Left lobe of liver (tissue), 2 donors: ENCODE measurements at regions not wholly inside any gene's neighbourhood (a gene's known extent, or its start where the extent isn't known, plus 50 kb on each side); places are given as distances from the start of the nearest gene placed in this dataset.
A peak's percentile ranks its signal among the peaks of the same experiment; 100 is the strongest.
"Not testable (repeated sequence)": the region's sequence is repeated elsewhere in the genome, so short reads cannot be mapped to it uniquely, and the experiment has no call there.

Source experiments
- ATAC-seq: fragments of 200-7000 bp; cut with Tn5 transposase; one replicate; pipeline ENCODE4 v1.9.1; 2020; ENCODE audit warnings: mild to moderate bottlenecking, moderate library complexity
- DNase-seq: peaks from one replicate; pipeline ENCODE4 v3.0.0-alpha.2; 2020; ENCODE audit warnings: low spot score
- donor health status: DM: no; HTN: no; CAD: no; lungs with moderate emphysema.
- donor health status: DM: no; HTN: yes; CAD: no.

DNA sequence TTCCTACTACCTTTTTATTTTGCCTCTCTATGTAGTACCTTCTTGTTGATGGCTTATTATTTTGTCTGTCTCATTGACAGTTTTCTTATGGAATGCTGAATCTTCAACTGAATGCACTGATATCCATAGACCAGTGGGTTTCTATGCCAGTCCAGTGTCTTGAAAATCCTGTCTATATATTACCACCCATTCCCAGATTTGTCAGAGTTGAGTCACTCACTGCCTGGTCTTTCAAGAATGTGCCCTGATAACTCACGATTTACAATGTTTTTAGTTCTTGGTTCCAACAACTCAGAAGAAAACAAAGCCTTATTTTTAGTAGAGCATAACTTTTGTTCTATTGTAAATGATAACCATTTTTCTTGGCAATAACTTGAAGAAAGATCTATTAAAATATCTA is 606.0 kb upstream of the PITX2 start:
- ATAC-seq (no peak), DNase-seq (no peak)

GRCh38 chr4:111230265-111230664 is 607.4 kb upstream of the PITX2 start:
- ATAC-seq = no peak
- DNase-seq = no peak

DNA sequence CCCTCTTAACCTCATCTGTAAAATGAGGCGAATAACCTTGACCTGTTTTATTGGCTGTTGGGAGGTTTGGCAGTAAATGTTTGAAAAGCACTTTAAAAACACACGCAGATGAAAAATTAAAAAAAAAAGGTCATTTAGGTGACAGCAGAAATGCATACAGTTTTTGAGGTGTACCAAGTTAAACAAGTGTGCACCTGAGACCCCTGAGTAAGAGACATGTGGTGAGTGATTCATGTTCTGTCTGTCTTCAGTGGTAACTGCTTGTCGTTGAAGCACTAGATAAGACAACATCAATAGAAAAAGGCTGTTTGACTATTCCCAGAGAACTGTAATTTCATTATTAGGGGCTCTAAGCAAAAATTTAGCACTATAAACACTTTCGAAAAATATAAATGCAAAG is 608.4 kb upstream of the PITX2 start:
- DNase-seq = no peak
- no peak for ATAC-seq

DNA sequence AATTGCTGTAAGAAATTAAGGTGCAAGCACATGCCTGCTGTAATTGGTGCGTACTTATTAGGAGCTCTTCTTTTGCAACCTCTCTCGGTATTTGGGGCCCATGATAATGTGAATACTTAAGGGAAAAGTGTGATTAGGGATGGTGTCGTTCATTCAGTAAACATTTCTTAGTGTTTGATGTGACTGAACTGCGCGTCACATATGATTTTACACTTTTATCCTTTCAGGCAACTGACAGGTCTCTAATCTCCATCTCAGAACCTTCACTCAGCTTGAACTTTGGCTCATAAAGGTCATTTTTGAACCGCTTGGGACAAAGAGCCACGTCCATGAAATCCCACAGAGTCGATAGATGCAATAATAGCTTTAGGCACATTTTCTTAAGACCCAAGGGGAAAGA is 612.1 kb upstream of the PITX2 start:
- DNase-seq = no peak

DNA sequence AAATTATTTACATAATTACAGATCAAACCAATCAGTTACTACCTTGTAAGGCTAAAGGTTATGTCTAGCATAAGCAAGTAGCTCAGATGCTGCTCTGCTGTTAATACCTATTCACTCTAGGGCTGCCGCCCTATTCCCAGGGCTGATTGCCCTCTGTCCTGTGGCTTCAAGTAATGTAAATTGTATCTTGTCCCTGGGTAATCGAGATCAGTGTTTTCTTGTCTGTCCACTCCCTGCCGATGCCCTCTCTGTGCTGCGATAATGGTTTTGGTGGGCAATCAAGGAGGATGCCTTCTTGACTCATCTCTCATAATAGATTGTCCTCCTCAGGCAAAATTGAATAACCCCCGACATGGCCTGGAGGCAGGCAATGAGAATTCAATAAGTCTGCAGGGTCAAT is 641.0 kb upstream of the PITX2 start:
- no peak for DNase-seq
- ATAC-seq = no peak

More for the DNA sequence above, 612.1 kb upstream of the PITX2 start:
- no peak for ATAC-seq

DNA sequence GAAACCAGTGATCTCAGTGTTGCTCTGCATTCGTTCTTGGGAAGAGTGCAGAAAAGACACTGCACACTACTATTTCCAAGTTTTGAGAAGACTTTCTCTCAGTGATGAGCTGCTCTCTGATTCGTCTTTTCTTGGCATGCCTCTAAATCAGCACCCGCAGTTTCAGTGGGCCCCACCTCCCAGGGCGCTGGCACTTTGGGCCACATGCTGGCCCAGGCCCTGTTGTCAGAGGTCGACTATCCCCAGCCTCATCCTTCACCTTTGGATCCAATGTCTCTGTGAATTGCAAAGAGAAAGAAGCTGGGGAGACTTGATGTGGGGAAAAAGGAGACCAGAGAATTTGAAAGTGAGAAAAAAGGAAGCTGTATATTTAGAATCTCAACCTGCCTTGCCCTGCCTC is 644.1 kb upstream of the PITX2 start:
- DNase-seq = no peak
- ATAC-seq = no peak

DNA sequence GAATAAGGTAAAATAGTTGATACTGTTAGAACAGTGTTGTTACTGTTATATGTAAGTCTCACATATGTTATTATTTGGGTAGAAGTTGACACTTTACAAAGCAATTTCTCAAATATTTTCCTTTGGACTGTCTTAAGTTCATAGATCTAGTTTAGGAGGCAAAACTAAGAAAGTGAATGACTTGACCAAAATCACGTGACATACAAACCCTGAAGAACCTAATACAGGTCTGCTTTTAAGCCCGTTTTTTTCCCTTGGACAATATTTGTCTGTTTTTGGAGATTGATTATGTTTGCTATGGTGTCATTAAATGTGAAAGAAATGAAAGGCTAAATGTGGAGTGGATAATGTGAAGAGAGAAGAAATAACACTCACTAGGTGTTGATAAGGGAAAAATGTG is 644.9 kb upstream of the PITX2 start:
- DNase-seq = no peak
- ATAC-seq = no peak

DNA sequence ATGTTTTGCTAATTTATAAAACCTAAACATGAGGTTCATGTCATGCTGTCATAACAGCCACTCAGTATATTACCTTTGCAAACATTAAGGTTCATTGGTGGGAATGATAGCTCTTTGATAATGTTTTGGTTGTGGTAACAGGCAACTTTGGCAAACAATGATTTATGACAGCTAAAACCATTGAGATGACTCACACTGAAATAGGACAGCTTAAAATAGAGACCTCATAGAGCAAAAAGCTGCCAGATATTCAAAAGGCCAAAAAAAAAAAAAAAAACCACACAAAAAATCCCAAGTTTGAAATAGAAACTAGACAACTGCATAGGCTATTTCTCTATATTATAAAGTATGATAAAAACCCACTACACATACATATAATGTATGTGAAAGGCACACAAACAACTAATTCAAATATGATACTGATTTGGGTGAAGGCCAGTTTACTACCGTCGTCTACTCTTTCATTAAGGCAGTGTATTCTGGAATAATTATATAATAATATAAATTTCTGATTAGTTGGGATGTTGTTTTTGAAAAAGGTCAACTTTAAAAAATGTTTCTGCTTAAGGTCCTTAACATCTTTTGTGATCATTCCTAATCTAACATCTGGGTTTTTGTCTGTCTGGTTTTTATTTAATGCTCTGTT is 646.0 kb upstream of the PITX2 start:
- no peak for ATAC-seq
- DNase-seq = no peak

DNA sequence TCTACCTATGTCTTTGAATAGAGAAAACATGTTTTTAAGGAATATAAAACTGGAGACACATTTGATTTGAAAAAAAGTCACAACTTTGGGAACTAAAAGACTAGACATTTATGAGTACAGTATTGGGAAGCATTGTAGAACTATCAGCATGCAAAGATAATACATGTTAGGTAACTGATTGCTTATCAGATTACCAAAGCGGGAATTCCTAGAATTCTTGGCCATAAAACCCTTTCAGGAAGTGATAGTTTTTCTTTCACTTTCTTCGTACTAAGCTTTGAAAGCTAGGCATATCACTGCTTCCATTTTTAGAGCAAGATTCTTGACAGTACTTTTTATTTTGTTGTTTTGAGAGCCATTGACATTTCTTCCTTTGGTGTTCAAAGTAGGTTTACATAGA is 646.6 kb upstream of the PITX2 start:
- DNase-seq = no peak
- no peak for ATAC-seq

GRCh38 chr4:111274060-111274459 is 651.2 kb upstream of the PITX2 start:
- DNase-seq (no peak), ATAC-seq (no peak)

- no peak for DNase-seq
- no peak for ATAC-seq
Observed at GRCh38 chr4:111274486-111274885, 651.6 kb upstream of the PITX2 start.

- no peak for DNase-seq
- ATAC-seq = no peak
Observed at GRCh38 chr4:111281219-111281618, 658.3 kb upstream of the PITX2 start.

- ATAC-seq (no peak), DNase-seq (no peak)
Observed at GRCh38 chr4:111282035-111282434, 659.2 kb upstream of the PITX2 start.

GRCh38 chr4:111283066-111283677 is 660.3 kb upstream of the PITX2 start:
- ATAC-seq (peak; percentile 87), DNase-seq (peak; percentile 60)

DNA sequence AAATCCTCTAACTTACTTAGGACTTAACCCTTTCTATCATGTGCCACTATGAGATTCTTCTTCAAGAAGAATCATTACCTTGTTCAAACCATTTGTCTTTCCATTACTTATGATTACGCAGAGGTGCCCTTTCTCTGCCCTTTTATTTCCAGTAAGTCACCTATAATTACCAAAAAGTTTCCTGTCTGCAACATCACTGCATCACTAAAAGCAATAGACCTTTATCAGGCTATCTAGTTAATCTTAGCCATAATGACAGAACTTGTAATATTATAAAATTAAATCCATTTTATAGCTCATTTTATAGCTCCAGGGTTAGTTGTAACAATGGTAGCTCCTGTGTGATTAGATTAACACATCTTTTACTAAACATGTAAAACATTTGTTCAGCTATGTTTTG is 673.6 kb upstream of the PITX2 start:
- DNase-seq = no peak
- no peak for ATAC-seq

- DNase-seq (no peak), ATAC-seq (no peak)
Observed at GRCh38 chr4:111303806-111304205, 680.9 kb upstream of the PITX2 start.

GRCh38 chr4:111323496-111323895 is 700.6 kb upstream of the PITX2 start:
- ATAC-seq (no peak), DNase-seq (no peak)

GRCh38 chr4:111323916-111324315 is 701.0 kb upstream of the PITX2 start:
- ATAC-seq (no peak), DNase-seq (no peak)

- DNase-seq (no peak), ATAC-seq (no peak)
Observed at GRCh38 chr4:111326450-111326849, 703.6 kb upstream of the PITX2 start.

GRCh38 chr4:111330786-111331185 is 707.9 kb upstream of the PITX2 start:
- DNase-seq (no peak), ATAC-seq (no peak)

DNA sequence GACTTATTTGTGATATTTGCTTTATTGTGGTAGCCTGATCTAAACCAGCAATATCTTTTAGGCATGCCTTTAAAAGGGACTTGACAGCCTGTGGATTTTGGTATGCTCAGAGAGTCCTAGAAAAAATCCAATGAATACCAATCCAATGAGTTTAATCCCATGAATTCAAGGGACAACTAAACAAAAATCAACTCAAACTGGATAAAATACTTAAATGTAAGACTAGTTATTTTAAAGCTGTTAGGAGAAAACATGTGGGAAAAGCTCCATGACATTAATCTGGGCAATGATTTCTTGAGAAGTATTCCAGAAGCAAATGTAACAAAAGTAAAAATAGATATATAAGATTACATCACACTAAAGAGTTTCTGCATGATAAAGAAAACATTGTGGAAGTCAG is 711.5 kb upstream of the PITX2 start:
- DNase-seq (no peak), ATAC-seq (no peak)

- not testable (repeated sequence) for ATAC-seq, DNase-seq
Observed at GRCh38 chr4:111337186-111337876, 714.5 kb upstream of the PITX2 start.
